Effector memory CD4-positive, alpha-beta T cell (primary cell): ENCODE measurements at regions not wholly inside any gene's neighbourhood (a gene's known extent, or its start where the extent isn't known, plus 50 kb on each side); places are given as distances from the start of the nearest gene placed in this dataset.

ENCODE experiments used
- DNase-seq, 3 donors: peaks; one replicate each; pipeline ENCODE4 v3.0.0-alpha.2; 2020
- H3K27ac ChIP-seq: 2 replicates; pipeline ENCODE4 v1.7.0; 2013; ENCODE audit warnings: mild to moderate bottlenecking, low read length, moderate library complexity; ENCODE audit not compliant: insufficient read depth, poor library complexity, severe bottlenecking
- H3K27me3 ChIP-seq: replicated peaks from 2 replicates; pipeline ENCODE4 v1.7.0; 2013; ENCODE audit warnings: mild to moderate bottlenecking, low read length; ENCODE audit not compliant: insufficient read depth, control insufficient read depth, poor library complexity, severe bottlenecking
- H3K36me3 ChIP-seq: 2 replicates; pipeline ENCODE4 v1.7.0; 2013; ENCODE audit warnings: mild to moderate bottlenecking, low read length, moderate library complexity; ENCODE audit not compliant: control insufficient read depth, insufficient read depth
- H3K4me1 ChIP-seq: 2 replicates; pipeline ENCODE4 v1.7.0; 2013; ENCODE audit warnings: low read length, mild to moderate bottlenecking; ENCODE audit not compliant: control insufficient read depth, insufficient read depth, poor library complexity, severe bottlenecking
- H3K4me3 ChIP-seq: 2 replicates; pipeline ENCODE4 v1.7.0; 2013; ENCODE audit warnings: low read length, low read depth, mild to moderate bottlenecking; ENCODE audit not compliant: insufficient read depth, poor library complexity, severe bottlenecking
- H3K9me3 ChIP-seq: 2 replicates; pipeline ENCODE4 v1.7.0; 2013; ENCODE audit warnings: mild to moderate bottlenecking, low read length, moderate library complexity; ENCODE audit not compliant: control insufficient read depth

DNA sequence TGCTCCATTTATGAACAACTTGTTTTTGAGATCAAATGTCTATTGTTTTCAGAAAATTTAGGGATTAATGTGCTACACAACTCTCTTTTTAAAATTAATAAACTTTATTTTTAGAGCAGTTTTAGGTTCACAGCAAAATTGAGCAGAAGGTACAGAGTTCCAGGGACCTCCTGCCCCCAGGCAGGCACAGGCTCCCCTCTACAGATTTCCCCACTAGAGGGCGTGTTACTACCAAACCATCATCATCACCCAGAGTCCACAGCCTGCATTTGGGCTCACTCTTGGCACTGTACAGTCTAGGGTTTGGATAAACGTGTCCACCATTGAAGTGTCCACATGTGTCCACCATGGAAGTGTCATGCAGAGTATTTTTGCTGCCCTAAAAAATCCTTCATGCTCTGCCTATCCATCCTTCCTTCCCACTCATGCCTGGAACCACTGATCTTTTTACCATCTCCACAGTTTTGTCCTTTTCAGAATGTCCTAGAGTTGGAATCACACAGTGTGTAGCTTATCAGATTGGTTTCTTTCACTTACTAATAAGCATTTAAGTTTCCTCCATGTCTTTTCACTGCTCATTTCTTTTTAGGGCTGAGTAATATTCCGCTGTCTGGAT lies 61.7 kb downstream of the MRPL36 start:
- Histone ChIP-seq H3K36me3 (no peaks in the 10 kb centered on the region), H3K4me1 (no peaks in the 10 kb centered on the region), H3K27ac (no peak overlapping the region), H3K4me3 (no peak overlapping the region), H3K9me3 (no peaks in the 10 kb centered on the region), H3K27me3 (peaks cover 3% of the 10 kb centered on the region)
- DNase-seq = peak in 1 of 3 donors; percentile 16

DNA sequence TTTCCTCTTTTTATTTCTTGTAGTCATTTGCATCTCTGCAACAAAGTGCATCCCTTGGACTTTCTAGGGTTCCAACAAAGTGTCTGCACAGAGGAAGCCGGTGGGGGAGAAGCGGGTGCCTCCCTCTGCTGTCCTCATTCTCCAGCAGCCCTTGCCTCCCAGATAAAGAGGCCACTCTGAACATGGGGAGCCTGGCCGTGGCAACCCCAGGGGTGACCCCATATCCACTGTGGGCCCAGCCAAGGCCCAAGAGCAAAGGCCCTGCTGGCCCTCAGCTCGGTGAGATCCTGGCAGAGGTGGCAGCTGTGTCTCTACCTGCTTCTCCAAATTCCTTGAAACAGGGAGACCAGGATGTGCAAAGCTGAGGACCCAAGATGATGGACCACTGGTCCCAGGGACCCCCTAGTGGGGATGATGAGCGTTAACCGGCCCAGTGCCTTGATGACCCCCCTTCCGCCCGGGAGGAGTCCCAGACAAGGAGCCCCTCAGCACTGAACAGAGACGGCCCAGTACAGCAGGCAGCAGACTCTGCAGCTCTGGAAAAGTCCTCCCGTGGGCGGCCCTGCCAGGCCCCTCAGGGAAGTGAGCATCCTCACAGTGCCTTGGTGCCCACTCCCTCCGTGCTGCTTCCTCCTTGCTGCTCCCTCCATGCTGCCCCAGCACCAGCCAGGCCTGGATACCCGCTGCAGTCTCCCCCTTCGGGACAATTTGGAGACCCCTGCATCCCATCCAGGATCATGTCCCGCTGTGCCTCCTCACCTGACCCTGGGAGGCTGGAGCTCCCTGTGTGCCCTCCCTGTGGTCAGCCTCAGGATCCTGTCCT lies 62.5 kb downstream of the MRPL36 start:
- Histone ChIP-seq H3K9me3 (no peaks in the 10 kb centered on the region), H3K4me3 (no peak overlapping the region), H3K4me1 (no peaks in the 10 kb centered on the region), H3K27me3 (peaks cover 3% of the 10 kb centered on the region), H3K36me3 (no peaks in the 10 kb centered on the region), H3K27ac (no peak overlapping the region)
- no peak for DNase-seq

DNA sequence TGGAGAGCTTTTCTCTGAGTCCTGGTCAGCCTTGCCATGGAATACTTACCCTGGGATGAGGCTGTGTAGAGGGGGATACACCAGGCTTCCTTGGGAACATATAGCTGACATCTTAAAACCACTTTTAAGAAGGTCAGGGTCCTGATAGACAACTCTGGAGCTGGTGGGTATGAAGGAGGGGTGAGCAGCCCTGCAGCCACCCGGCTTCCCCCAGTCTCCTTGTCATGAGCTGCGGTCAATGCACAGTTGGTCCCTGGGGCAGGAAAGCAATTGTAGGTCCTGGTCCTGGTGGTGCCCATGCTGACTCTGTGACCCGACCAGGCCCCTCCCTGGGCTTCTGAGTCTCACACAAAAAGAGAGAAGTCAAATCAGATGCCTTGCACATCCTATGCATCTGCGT lies 63.6 kb downstream of the MRPL36 start:
- no peak overlapping the region for H3K27ac ChIP-seq
- H3K9me3 ChIP-seq = no peaks in the 10 kb centered on the region
- H3K4me3 ChIP-seq = no peak overlapping the region
- H3K4me1 ChIP-seq = no peaks in the 10 kb centered on the region
- H3K36me3 ChIP-seq = no peaks in the 10 kb centered on the region
- no peak for DNase-seq
- peaks cover 3% of the 10 kb centered on the region for H3K27me3 ChIP-seq

DNA sequence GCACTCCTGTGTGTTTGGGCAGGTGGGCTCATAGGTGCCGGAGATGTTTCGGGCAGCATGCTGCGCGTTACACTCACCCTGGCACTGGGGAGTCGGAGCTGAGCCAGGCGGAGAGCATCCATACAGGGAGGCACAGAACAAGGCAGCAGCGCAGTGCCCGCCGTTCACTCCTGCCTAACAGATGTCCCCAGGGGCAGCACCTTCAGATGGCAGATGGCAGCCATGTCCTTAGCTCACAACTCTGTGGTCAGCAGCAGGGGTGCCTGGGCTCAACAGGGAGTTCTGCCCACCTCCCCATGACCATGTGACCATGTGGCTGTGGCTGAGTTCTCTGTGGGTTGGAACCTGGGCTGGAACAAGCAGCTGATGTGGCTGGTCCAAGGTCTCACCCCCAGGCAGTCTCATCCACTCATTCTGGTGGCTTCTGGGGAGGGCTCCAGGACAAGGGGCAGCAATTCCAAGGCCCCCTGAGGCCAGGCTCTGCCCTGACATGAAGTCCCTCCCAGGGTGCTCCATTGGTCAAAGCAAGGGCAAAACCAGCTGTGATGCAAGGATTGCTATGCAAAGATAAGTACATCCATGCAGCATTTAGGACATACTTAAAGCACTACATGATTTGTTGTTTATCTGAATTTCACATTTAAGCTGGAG lies 64.2 kb downstream of the MRPL36 start:
- Histone ChIP-seq H3K4me3 (no peak overlapping the region), H3K36me3 (no peaks in the 10 kb centered on the region), H3K9me3 (no peaks in the 10 kb centered on the region), H3K4me1 (no peaks in the 10 kb centered on the region), H3K27ac (no peak overlapping the region), H3K27me3 (peaks cover 3% of the 10 kb centered on the region)
- DNase-seq = no peak

DNA sequence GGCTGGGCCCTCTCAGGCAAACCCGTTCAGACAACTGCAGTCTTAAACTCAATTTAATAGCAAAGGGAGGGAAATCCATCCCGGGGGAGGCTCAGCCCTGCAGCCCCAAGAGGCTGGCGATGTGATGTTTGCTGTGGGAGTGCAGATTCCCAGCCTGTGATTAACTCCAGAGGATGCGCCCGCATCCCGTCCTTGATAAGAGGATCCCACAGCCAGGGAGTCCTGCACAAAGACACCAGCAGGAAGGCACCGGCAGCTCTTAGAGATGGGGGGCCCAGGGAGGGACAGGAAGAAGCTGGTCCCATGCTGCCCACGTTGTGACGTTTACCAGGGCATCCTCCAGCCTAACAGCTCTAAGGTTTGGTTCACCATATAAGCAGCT lies 64.7 kb downstream of the MRPL36 start:
- H3K4me1 ChIP-seq = no peaks in the 10 kb centered on the region
- no peaks in the 10 kb centered on the region for H3K36me3 ChIP-seq
- no peak overlapping the region for H3K4me3 ChIP-seq
- no peaks in the 10 kb centered on the region for H3K9me3 ChIP-seq
- no peak for DNase-seq
- no peak overlapping the region for H3K27ac ChIP-seq
- peaks cover 3% of the 10 kb centered on the region for H3K27me3 ChIP-seq

DNA sequence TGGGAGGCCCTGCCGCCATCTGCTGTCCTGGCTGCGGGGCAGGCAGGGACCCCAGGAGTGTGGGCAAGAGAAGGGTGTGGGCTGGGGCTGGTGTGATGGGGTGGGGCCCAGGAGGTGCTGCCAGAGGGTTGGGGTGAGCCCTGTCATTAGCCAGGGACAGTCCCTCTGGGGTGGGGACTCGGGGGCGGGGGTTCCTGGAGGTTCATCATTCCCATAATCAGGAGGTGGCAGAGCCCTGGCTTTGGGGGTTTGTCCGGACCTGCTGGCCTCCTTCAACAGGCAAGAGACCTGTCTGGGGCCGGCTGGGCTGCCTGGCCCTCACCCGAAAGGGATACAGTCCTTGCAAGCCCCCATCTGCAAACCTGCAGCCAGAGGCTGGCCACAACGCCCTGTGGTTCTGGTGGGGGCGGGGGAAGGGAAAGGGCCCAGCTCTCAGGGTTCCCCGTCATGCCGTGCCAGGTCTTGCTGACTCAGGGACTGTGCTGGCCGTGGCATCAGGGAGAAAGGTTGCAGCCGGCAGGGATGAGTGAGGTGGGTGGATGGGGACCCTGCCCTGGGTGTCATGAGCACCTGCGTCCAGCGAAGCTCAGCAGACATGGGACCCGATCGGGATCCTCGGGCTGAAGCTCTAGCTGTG lies 65.2 kb downstream of the MRPL36 start:
- Histone ChIP-seq H3K4me3 (no peak overlapping the region), H3K27me3 (peaks cover 3% of the 10 kb centered on the region), H3K36me3 (no peaks in the 10 kb centered on the region), H3K27ac (no peak overlapping the region), H3K4me1 (no peaks in the 10 kb centered on the region), H3K9me3 (no peaks in the 10 kb centered on the region)
- DNase-seq = no peak

DNA sequence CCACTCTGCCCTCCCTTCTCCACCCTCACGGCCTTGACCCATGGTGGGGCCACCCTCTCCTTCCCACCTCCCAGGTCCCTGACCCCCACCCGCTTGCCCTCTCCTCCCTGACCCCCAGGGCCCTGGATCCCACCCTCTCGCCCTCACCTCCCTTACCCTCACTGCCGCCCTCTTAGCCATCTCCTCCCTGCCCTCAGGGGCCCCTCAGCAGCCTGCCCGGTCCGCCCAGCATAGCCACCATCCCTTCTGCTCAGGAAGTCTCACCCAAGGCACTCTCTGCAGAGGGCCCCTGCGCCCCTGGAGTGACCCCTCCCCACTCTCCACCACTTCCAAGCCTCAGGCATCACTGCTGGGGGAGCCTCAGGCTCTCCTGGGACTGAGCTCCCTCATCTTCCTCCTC lies 66.3 kb downstream of the MRPL36 start:
- H3K27me3 ChIP-seq = peaks cover 3% of the 10 kb centered on the region
- H3K36me3 ChIP-seq = no peaks in the 10 kb centered on the region
- no peaks in the 10 kb centered on the region for H3K4me1 ChIP-seq
- DNase-seq = no peak
- no peak overlapping the region for H3K4me3 ChIP-seq
- no peaks in the 10 kb centered on the region for H3K9me3 ChIP-seq
- no peak overlapping the region for H3K27ac ChIP-seq

DNA sequence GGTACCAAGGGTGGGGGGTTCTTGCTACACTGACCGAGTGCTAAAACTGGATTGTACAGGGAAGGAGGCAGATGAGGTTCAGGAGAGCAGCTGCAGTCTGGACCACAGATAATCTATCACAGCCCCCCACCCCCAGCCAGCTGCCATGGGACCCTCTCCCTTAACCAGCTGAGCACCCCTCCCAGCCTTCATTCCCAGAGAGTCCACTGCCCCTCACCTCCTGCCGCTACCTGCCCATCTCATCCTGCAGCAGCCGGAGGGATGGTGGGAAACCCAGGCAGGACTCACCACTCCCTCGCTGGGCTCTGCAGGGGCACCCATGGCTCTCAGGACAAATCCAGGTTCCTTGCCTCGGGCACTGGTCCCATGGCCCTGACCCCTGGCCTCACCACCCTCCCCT lies 66.7 kb downstream of the MRPL36 start:
- Histone ChIP-seq H3K27me3 (peaks cover 2% of the 10 kb centered on the region), H3K36me3 (no peaks in the 10 kb centered on the region), H3K4me3 (no peak overlapping the region), H3K4me1 (no peaks in the 10 kb centered on the region), H3K9me3 (no peaks in the 10 kb centered on the region), H3K27ac (no peak overlapping the region)
- no peak for DNase-seq

DNA sequence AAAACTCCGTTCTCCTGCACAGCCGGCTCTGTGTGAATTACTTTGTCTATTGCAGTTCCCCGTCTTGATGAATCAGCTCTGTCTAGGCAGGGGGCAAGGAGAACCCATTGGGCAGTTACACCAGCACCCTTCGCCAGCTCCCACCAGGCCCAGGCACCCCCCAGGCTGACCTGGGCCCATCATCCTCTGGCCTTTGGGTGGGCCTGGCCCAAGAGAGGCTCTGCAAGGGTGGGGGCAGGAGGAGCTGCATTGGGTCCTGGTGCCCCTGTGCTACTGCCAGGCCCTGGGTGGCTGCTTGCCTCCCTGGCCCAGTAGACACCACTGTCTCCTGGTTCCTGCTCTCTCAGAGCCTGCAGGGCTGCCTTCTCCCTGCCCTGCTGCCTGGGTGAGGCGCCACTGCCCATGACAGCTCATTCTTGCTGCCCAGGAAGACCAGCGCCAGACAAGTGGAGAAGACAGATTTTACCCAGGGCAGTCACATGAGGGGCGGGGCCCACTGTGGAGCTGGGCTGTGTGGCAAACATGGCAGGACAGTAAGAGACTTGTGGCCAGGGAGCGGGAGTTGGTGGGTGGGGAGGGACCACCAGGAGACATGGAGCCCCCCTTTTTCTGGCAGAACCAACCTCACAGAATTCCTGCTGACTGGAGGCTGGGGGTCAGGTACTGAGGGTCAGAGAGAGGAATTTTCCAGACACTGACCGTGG lies 67.2 kb downstream of the MRPL36 start:
- no peaks in the 10 kb centered on the region for H3K36me3 ChIP-seq
- no peaks in the 10 kb centered on the region for H3K9me3 ChIP-seq
- no peaks in the 10 kb centered on the region for H3K4me1 ChIP-seq
- no peak overlapping the region for H3K4me3 ChIP-seq
- DNase-seq = no peak
- H3K27ac ChIP-seq = no peak overlapping the region
- H3K27me3 ChIP-seq = no peaks in the 10 kb centered on the region
